IPS-18a (cell line): ENCODE measurements at regions not wholly inside any gene's neighbourhood (a gene's known extent, or its start where the extent isn't known, plus 50 kb on each side); places are given as distances from the start of the nearest gene placed in this dataset.

Experiments
- H3K27ac ChIP-seq: one replicate; pipeline ENCODE4 v1.5.1; 2013; ENCODE audit warnings: low read length
- H3K27me3 ChIP-seq: one replicate; pipeline ENCODE4 v1.6.1; 2013; ENCODE audit warnings: mild to moderate bottlenecking, low read length; ENCODE audit not compliant: control insufficient read depth, insufficient read depth
- H3K36me3 ChIP-seq: one replicate; pipeline ENCODE4 v1.6.1; 2013; ENCODE audit warnings: low read depth, low read length; ENCODE audit not compliant: control insufficient read depth
- H3K4me1 ChIP-seq: one replicate; pipeline ENCODE4 v1.6.1; 2013; ENCODE audit warnings: low read depth, low read length; ENCODE audit not compliant: control insufficient read depth
- H3K4me3 ChIP-seq: one replicate; pipeline ENCODE4 v1.5.1; 2013; ENCODE audit warnings: low read length
- H3K9ac ChIP-seq: one replicate; pipeline ENCODE4 v1.6.1; 2013; ENCODE audit warnings: mild to moderate bottlenecking, low read length, moderate library complexity
- H3K9me3 ChIP-seq: one replicate; pipeline ENCODE4 v1.6.1; 2013; ENCODE audit warnings: low read depth, low read length; ENCODE audit not compliant: control insufficient read depth

DNA sequence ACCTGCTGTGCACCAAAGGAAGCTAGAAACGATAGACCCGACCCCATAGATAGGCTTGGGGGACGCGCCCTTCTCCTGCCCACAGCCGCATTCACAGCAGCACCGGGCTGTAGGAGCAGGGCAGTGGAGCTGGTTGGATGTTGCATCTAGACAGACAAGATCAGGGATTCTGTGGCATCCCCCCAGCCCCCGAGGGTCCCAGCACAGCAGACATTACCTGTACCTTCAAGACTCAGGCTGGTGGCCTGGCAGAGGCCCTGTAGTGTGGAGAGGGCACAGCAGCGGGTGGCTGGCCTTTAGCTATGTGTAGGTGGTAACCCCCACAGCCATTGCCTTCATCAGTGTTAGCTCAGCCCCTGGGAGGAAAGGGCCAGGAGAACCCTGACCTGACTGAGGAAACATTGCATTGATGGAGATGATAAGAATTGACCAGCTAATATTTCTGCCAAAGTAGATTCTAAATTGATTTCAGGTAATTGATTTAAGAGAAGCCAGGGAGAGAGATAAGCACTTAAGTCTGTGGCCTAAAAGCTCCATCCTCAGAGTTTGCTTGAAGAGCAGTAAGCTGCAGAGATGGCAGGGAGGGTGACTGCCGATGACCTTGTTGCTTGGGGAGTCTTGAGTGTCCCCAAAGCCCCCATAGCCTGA lies 269.4 kb downstream of the TLE3 start:
- Histone ChIP-seq H3K27me3 (no peaks in the 10 kb centered on the region), H3K4me3 (no peak overlapping the region), H3K9ac (no peak overlapping the region), H3K4me1 (peaks cover 13% of the 10 kb centered on the region), H3K36me3 (no peaks in the 10 kb centered on the region), H3K9me3 (no peaks in the 10 kb centered on the region), H3K27ac (no peak overlapping the region)

DNA sequence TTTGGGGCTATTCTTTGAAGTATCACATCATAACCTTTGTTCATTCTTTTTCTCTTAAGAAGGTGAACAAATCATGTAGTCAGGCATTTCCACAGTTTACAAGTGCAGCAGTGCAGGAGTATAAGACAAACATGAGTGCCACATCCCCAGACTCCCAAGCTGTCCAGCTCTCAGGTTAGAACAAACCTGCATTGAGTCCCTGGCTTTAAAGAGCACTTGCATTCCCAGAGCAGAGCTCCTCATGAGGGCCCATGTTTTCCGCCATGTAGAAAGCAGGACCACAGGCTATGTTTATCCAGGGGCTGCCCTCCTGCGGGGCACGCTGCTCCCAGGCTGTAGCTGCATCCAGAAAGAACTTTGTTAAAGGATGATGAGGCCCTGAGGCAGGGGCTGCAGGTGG lies 267.7 kb downstream of the TLE3 start:
- Histone ChIP-seq H3K9me3 (no peaks in the 10 kb centered on the region), H3K27me3 (no peaks in the 10 kb centered on the region), H3K36me3 (no peaks in the 10 kb centered on the region), H3K4me3 (no peak overlapping the region), H3K9ac (no peak overlapping the region), H3K4me1 (peaks cover 13% of the 10 kb centered on the region), H3K27ac (no peak overlapping the region)

DNA sequence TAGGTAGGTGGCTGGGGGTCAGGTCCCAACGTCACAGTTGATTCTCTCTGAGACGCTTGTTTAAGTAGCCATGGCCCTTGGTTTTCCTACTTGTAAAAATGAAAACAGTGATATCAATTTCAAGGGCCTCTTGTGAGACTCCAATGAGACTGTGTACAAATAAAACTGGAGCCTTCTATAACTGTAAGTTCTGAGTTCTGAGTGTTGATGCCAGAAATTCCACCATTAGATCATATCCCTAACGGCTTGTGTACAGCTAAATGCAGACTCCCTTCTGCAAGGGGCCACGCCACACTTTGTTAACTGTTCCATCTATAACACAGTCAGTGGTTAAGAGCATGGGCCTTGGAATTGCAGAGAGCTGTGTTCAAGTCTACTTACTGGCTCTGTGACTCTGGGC lies 267.3 kb downstream of the TLE3 start:
- Histone ChIP-seq H3K4me1 (peaks cover 13% of the 10 kb centered on the region), H3K9ac (no peak overlapping the region), H3K4me3 (no peak overlapping the region)

DNA sequence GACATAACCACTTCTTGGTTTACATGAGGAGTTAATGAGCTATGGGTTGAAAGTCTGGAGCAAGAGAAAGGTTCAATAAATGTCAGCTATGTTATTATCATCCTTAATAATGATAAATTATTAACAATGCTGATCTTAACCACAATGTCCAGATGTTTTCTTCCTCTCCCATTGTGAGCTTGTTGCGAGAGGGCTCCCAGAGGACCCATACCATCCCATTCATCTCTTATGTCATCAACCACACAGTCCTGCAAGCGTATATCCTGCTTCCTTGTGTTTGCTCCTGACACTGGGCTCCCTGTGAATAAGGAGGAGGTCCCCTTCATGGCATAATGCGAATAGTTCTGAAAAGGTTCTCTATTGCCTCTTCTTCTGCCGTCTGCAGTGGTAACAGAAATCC lies 266.8 kb downstream of the TLE3 start:
- Histone ChIP-seq H3K27me3 (no peaks in the 10 kb centered on the region), H3K36me3 (no peaks in the 10 kb centered on the region), H3K4me3 (no peak overlapping the region), H3K9me3 (no peaks in the 10 kb centered on the region), H3K9ac (no peak overlapping the region), H3K27ac (no peak overlapping the region), H3K4me1 (peaks cover 9% of the 10 kb centered on the region)

More for the DNA sequence above, 267.3 kb downstream of the TLE3 start:
- H3K27ac ChIP-seq, result no peak overlapping the region
- no peaks in the 10 kb centered on the region for H3K9me3 ChIP-seq
- H3K27me3 ChIP-seq, result no peaks in the 10 kb centered on the region
- no peaks in the 10 kb centered on the region for H3K36me3 ChIP-seq

DNA sequence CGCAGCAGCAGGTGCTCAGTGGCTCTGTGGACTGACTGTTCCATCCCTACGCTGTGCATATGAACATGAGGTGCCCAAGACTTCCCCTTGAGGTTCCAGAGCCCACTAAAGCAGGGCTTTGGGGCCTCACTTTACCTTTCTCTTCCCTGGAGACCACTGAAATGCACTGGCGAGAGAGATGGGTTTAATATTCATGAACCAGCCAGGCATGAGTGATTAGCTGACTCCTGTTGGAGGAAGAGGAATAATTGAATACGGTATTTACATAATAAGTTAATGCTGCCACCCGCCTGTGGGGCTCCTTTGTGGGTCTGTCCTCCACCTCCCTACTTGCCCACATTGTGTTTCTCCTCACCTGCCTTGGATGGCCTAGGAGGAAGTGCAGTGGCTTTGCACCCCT lies 263.4 kb downstream of the TLE3 start:
- Histone ChIP-seq H3K36me3 (no peaks in the 10 kb centered on the region), H3K9ac (no peak overlapping the region), H3K27me3 (no peaks in the 10 kb centered on the region), H3K4me1 (no peaks in the 10 kb centered on the region), H3K27ac (no peak overlapping the region), H3K9me3 (no peaks in the 10 kb centered on the region), H3K4me3 (no peak overlapping the region)

DNA sequence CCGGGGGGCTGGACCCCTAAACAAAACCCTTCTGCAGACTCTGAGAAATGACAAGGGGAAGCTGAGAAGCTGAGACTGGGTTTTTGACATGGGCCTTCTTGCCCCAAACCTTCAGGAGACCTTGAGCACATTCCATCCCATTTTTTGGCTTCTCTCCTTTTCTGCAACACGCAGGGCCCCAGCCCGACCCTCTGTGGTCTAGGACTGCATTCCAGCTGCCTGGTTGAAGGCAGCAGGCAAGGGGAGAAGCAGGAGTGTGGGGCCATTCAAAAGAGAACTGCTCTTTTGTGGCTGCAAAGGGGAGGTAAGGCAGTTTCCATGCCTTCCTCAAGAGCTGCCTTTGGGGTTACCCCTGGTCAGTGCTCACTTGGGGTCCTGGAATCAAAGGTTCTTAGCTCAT lies 263.0 kb downstream of the TLE3 start:
- no peak overlapping the region for H3K27ac ChIP-seq
- no peaks in the 10 kb centered on the region for H3K36me3 ChIP-seq
- no peaks in the 10 kb centered on the region for H3K27me3 ChIP-seq
- no peaks in the 10 kb centered on the region for H3K9me3 ChIP-seq
- H3K4me3 ChIP-seq, result no peak overlapping the region
- H3K4me1 ChIP-seq, result no peaks in the 10 kb centered on the region
- no peak overlapping the region for H3K9ac ChIP-seq

DNA sequence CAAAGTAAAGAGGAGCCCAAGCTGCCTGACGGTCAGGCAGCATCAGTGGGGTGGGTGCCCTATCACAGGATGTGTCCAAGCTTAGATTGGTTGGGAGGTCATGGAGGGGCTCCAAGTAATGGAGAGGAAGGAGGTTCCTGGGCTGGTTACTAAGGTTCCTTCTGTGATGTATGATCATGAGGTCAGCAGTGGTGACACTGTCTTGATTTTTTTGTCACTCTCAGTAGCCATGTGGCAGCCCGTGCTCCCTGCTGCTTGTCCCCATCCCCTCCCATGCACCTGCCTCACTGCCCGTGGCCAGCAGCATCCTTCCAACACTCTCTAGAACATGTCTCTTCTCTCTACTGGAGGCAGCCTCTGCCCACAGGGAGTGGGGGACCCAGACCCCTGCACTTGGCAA lies 261.7 kb downstream of the TLE3 start:
- H3K9me3 ChIP-seq, result no peaks in the 10 kb centered on the region
- H3K36me3 ChIP-seq, result no peaks in the 10 kb centered on the region
- H3K4me3 ChIP-seq, result no peak overlapping the region
- no peaks in the 10 kb centered on the region for H3K4me1 ChIP-seq
- no peak overlapping the region for H3K9ac ChIP-seq
- H3K27me3 ChIP-seq, result no peaks in the 10 kb centered on the region
- no peak overlapping the region for H3K27ac ChIP-seq

DNA sequence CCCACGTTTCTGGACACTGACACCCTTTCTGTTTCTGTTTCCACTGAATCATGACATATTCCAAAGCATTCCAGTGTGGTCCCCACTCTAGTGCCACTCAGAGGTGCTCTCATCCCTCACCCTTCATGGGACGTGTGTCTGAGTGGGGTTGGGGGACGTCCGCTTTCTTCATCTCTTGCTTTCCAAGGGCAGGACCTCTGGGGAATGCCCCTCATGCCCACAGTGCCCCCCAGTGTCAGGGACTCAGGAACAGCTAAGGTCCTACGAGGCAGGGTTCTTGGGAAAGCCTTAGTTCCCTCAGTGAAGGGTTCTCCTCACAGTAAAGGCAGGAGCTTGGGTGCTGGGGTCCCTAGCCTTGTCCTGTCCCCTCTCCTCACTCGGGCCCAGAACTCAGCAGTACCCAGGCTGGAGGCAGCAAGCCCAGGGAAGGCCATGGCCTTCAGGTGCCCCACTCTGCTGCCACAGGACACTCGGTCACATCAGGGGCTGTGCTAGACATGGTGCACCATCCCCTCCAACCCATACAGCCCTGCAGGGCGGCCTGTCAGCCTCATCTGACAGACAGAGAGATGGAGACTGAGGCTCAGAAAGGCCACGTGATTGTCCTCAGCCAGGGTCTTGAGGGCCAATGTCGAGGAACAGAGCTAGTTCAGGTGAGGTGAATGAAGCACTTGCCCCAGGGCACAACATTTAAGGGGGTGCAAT lies 261.0 kb downstream of the TLE3 start:
- Histone ChIP-seq H3K27me3 (no peaks in the 10 kb centered on the region), H3K9me3 (no peaks in the 10 kb centered on the region), H3K36me3 (no peaks in the 10 kb centered on the region), H3K27ac (no peak overlapping the region), H3K4me3 (no peak overlapping the region), H3K9ac (no peak overlapping the region), H3K4me1 (no peaks in the 10 kb centered on the region)

DNA sequence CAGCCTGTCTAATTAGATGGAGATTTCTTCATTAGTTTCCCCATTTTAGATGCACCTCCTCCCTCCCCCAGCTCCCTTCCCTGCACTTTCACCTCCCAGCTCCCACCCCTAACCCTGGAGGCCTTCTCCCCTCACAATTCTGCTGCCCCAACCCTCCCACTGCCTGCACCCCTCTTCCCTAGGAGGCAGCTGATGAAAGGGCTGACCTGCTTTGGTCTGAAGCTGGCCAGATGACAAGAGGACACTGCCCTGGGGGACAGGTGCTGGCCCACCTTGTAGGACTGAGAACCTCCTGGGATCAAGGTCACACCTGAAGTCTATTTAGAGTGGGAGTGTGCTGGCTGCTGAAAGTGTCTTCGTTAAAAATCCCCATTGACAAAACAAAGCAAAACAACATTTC lies 259.4 kb downstream of the TLE3 start:
- Histone ChIP-seq H3K27me3 (no peaks in the 10 kb centered on the region), H3K27ac (no peak overlapping the region), H3K36me3 (no peaks in the 10 kb centered on the region), H3K4me3 (no peak overlapping the region), H3K4me1 (no peaks in the 10 kb centered on the region), H3K9me3 (no peaks in the 10 kb centered on the region), H3K9ac (no peak overlapping the region)

DNA sequence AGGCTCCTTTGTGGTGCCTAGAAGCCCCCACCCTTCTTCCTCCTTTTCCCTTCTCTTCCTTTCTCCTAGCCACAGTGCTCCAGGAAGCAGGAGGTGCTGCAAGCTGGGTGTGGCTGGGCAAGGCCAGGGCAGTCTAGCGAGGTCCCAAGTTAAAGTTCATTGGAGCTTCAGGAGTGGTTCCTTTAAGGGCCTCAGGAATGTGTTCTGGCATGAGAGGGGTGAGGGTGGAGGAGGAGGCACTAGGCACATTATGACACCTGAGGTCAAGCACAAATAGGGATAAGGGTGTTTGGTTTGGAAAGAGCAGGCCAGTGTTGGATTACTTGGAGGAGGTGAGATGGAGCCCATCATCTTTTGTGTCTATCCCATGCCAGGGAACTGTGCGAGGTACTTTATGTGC lies 258.7 kb downstream of the TLE3 start:
- H3K9ac ChIP-seq, result no peak overlapping the region
- no peak overlapping the region for H3K4me3 ChIP-seq
- H3K9me3 ChIP-seq, result no peaks in the 10 kb centered on the region
- H3K27me3 ChIP-seq, result no peaks in the 10 kb centered on the region
- H3K4me1 ChIP-seq, result no peaks in the 10 kb centered on the region
- H3K27ac ChIP-seq, result no peak overlapping the region
- H3K36me3 ChIP-seq, result no peaks in the 10 kb centered on the region

DNA sequence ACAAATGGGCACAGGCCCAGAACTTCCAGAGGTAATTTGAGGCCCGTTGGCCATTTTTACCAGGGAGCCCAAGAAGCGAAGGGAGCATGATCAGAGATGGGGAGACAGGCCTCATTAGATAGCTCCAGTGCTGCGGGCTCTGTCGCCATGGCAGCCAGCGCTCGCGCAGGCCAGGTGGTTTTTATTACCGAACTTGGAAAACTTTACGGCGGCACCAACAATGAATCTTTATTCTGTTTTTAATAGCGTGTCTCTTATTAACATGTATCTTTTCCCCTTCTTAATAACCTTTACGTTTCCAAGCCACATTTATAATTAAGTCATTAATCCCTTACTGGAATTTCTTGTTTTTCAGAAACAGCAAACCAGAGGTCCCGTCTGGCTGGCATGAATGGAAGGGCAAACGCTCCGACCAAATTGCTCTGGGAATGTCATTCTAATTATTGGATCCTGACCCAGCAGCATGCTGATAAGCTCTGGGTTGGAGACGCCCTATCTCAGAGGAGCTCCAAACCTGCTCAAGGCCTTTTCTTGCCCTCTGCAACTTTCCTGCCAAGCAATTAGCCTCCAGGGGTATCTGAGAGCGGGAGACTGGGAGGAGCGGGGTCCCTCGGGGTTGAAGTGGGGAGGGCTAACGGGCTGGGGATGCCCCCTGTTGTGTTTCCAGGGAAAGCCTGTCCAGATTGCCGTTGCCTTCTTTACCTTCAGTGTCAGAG lies 256.4 kb downstream of the TLE3 start:
- no peaks in the 10 kb centered on the region for H3K36me3 ChIP-seq

DNA sequence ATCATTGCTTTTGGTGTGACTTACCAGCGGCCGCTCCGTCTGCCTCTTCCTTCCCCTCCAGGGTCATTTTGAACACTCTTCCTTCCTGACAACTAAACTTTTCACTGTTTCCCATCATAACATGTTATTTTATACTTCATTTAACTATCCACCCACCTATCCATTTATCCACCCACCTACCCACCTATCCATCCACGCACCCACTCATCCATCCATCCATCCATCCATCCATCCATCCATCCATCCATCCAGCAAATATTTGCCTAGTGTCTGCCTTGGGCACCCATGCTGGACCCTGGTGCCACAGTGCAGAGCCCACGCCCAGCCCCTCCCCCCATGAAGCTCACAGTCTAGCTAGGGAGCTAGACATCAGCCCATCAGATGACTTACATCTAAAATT lies 254.9 kb downstream of the TLE3 start:
- no peaks in the 10 kb centered on the region for H3K27me3 ChIP-seq
- H3K9me3 ChIP-seq, result no peaks in the 10 kb centered on the region
- no peaks in the 10 kb centered on the region for H3K4me1 ChIP-seq
- no peak overlapping the region for H3K4me3 ChIP-seq
- no peaks in the 10 kb centered on the region for H3K36me3 ChIP-seq
- H3K27ac ChIP-seq, result no peak overlapping the region
- H3K9ac ChIP-seq, result no peak overlapping the region

More for the DNA sequence above, 256.4 kb downstream of the TLE3 start:
- Histone ChIP-seq H3K27ac (no peak overlapping the region), H3K9me3 (no peaks in the 10 kb centered on the region), H3K4me3 (no peak overlapping the region), H3K27me3 (no peaks in the 10 kb centered on the region), H3K9ac (no peak overlapping the region), H3K4me1 (no peaks in the 10 kb centered on the region)
